H1 (cell line): ENCODE measurements at regions not wholly inside any gene's neighbourhood (a gene's known extent, or its start where the extent isn't known, plus 50 kb on each side); places are given as distances from the start of the nearest gene placed in this dataset.

Experiments
- CTCF ChIA-PET: fragments of 300-600 bp; sonication (Branson Sonifier 250); formaldehyde crosslinking; loops from one replicate; lab custom pipeline; 2021; ENCODE audit not compliant: partially characterized antibody; lab: Charles Lee
- POLR2A ChIA-PET: fragments of 300-600 bp; sonication (Branson Sonifier 250); formaldehyde crosslinking; loops from one replicate; lab custom pipeline; 2021; ENCODE audit warnings: inconsistent platforms; ENCODE audit not compliant: partially characterized antibody; lab: Charles Lee
- DNase-seq, 2 experiments: peaks; one replicate each; pipeline versions ENCODE4 v3.0.0 to v3.0.0-alpha.2; 2010 to 2022; ENCODE audit warnings: low spot score in 2 of 2, low read depth in 1 of 2, mixed read lengths in 1 of 2
- FAIRE-seq: peaks from 2 replicates; lab custom pipeline; 2011; peaks lifted over from hg19 to GRCh38; lab: Jason Lieb, UNC
- H2AFZ ChIP-seq: 2 replicates; pipeline ENCODE4 v1.8.1; 2012; ENCODE audit warnings: low read length, inconsistent platforms
- H2AK5ac ChIP-seq: 2 replicates; pipeline ENCODE4 v1.6.1; 2013; ENCODE audit warnings: low read depth, low read length
- H2BK120ac ChIP-seq: replicated peaks from 2 replicates; pipeline ENCODE3; 2013; ENCODE audit warnings: low read depth, low read length, inconsistent platforms
- H2BK12ac ChIP-seq: 2 replicates; pipeline ENCODE4 v1.6.1; 2013; ENCODE audit warnings: low read depth, low read length
- H2BK15ac ChIP-seq: 2 replicates; pipeline ENCODE4 v1.6.1; 2013; ENCODE audit warnings: low read length
- H2BK20ac ChIP-seq: 2 replicates; pipeline ENCODE4 v1.6.1; 2013; ENCODE audit warnings: low read length
- H2BK5ac ChIP-seq: 2 replicates; pipeline ENCODE4 v1.6.1; 2013; ENCODE audit warnings: low read depth, low read length
- H3K14ac ChIP-seq: 2 replicates; pipeline ENCODE4 v1.6.1; 2013; ENCODE audit warnings: inconsistent platforms; ENCODE audit not compliant: insufficient read length
- H3K18ac ChIP-seq: 2 replicates; pipeline ENCODE4 v1.6.1; 2013; ENCODE audit warnings: low read length; ENCODE audit errors: extremely low read depth
- H3K23ac ChIP-seq: 2 replicates; pipeline ENCODE4 v1.6.1; 2013; ENCODE audit warnings: inconsistent platforms; ENCODE audit not compliant: insufficient read length
- H3K23me2 ChIP-seq: 2 replicates; pipeline ENCODE4 v1.6.1; 2013; ENCODE audit warnings: low read depth, low read length
- H3K27ac ChIP-seq: 2 replicates; pipeline ENCODE4 v1.6.1; 2011; ENCODE audit warnings: low read depth, low read length, inconsistent platforms
- H3K27me3 ChIP-seq, 4 experiments: replicated peaks in 1 of 4; 1 replicate in 1 of 4; 2 replicates in 3 of 4; pipeline versions ENCODE4 v1.6.1 to v1.8.1; 2011 to 2013; ENCODE audit warnings: low read length in 3 of 4, mild to moderate bottlenecking in 3 of 4, inconsistent platforms in 2 of 4, mixed read lengths in 2 of 4, moderate library complexity in 1 of 4; ENCODE audit not compliant: control insufficient read depth in 3 of 4, insufficient read depth in 3 of 4; ENCODE audit errors: extremely low read depth in 1 of 4
- H3K36me3 ChIP-seq, 4 experiments: 2 replicates each; pipeline versions ENCODE4 v1.6.1 to v1.8.1; 2011 to 2013; ENCODE audit warnings: mild to moderate bottlenecking in 4 of 4, low read length in 3 of 4, moderate library complexity in 2 of 4, control low read depth in 1 of 4, inconsistent platforms in 1 of 4; ENCODE audit not compliant: insufficient read depth in 4 of 4, control insufficient read depth in 2 of 4
- H3K4ac ChIP-seq: replicated peaks from 2 replicates; pipeline ENCODE3; 2013; ENCODE audit warnings: low read length, low read depth, mixed read lengths, inconsistent platforms; ENCODE audit not compliant: insufficient read length
- H3K4me1 ChIP-seq, 4 experiments: replicated peaks in 1 of 4; 1 replicate in 1 of 4; 2 replicates in 3 of 4; pipeline versions ENCODE4 v1.6.1 to v1.8.1; 2011 to 2013; ENCODE audit warnings: low read length in 3 of 4, inconsistent platforms in 2 of 4, mixed read lengths in 1 of 4; ENCODE audit not compliant: insufficient read depth in 4 of 4, control insufficient read depth in 3 of 4
- H3K4me2 ChIP-seq, 2 experiments: 2 replicates each; pipeline versions ENCODE4 v1.6.1 to v1.8.1; 2011 to 2013; ENCODE audit warnings: low read depth in 2 of 2, low read length in 2 of 2, control low read depth in 1 of 2, inconsistent platforms in 1 of 2, mild to moderate bottlenecking in 1 of 2; ENCODE audit not compliant: insufficient read depth in 1 of 2
- H3K4me3 ChIP-seq, 4 experiments: fragments of 200-600, 300-600 bp in 1 of 4; sonication (generic), shearing (Covaris generic), sonication (Bioruptor Twin) in 1 of 4; 2 replicates each; pipeline versions ENCODE4 v1.5.1 to v1.8.1; 2011 to 2016; ENCODE audit warnings: low read length in 4 of 4, low read depth in 3 of 4, control low read depth in 2 of 4, inconsistent platforms in 2 of 4, mild to moderate bottlenecking in 2 of 4, mixed read lengths in 1 of 4, moderate library complexity in 1 of 4; ENCODE audit not compliant: insufficient read depth in 2 of 4; ENCODE audit errors: extremely low read depth in 1 of 4
- H3K56ac ChIP-seq: replicated peaks from 2 replicates; pipeline ENCODE3; 2013; ENCODE audit warnings: low read depth, mild to moderate bottlenecking, mixed read lengths, low read length, inconsistent platforms; ENCODE audit not compliant: insufficient read length
- H3K79me1 ChIP-seq: 2 replicates; pipeline ENCODE4 v1.6.1; 2013; ENCODE audit warnings: low read depth, low read length, control low read depth
- H3K79me2 ChIP-seq, 2 experiments: 2 replicates each; pipeline versions ENCODE4 v1.6.1 to v1.8.1; 2012 to 2013; ENCODE audit warnings: low read length in 2 of 2, mild to moderate bottlenecking in 2 of 2, inconsistent platforms in 1 of 2; ENCODE audit not compliant: insufficient read depth in 2 of 2, control insufficient read depth in 1 of 2
- H3K9ac ChIP-seq, 4 experiments: replicated peaks in 1 of 4; 1 replicate in 1 of 4; 2 replicates in 3 of 4; pipeline versions ENCODE4 v1.6.1 to v1.8.1; 2011 to 2013; ENCODE audit warnings: low read depth in 3 of 4, low read length in 3 of 4, control low read depth in 2 of 4, mild to moderate bottlenecking in 2 of 4, moderate library complexity in 2 of 4, inconsistent platforms in 1 of 4; ENCODE audit errors: extremely low read depth in 1 of 4
- H3K9me3 ChIP-seq, 2 experiments: 2 replicates each; pipeline versions ENCODE4 v1.6.1 to v1.8.1; 2012 to 2013; ENCODE audit warnings: mild to moderate bottlenecking in 2 of 2, moderate library complexity in 2 of 2, control low read depth in 1 of 2, inconsistent platforms in 1 of 2, low read depth in 1 of 2, low read length in 1 of 2, mixed read lengths in 1 of 2; ENCODE audit not compliant: insufficient read depth in 2 of 2
- H4K20me1 ChIP-seq, 2 experiments: replicated peaks in 1 of 2; 2 replicates each; pipeline versions ENCODE3 to v1.8.1; 2011 to 2013; ENCODE audit warnings: inconsistent platforms in 2 of 2, low read length in 2 of 2, mild to moderate bottlenecking in 1 of 2; ENCODE audit not compliant: insufficient read depth in 2 of 2, control insufficient read depth in 1 of 2
- H4K5ac ChIP-seq: 2 replicates; pipeline ENCODE4 v1.6.1; 2013; ENCODE audit warnings: low read length, low read depth, mixed read lengths, inconsistent platforms; ENCODE audit not compliant: insufficient read length
- H4K8ac ChIP-seq: 2 replicates; pipeline ENCODE4 v1.8.0; 2013; ENCODE audit warnings: mild to moderate bottlenecking, moderate library complexity, low read length, inconsistent platforms; ENCODE audit not compliant: insufficient read depth; ENCODE audit errors: extremely low read depth
- H4K91ac ChIP-seq: replicated peaks from 2 replicates; pipeline ENCODE3; 2013; ENCODE audit warnings: low read length, mixed read lengths, inconsistent platforms; ENCODE audit not compliant: insufficient read length
- BACH1 ChIP-seq: IDR thresholded peaks from 2 replicates; pipeline ENCODE4 v1.6.1; 2012; ENCODE audit warnings: low read length, improper control_type of control experiment
- MAFK ChIP-seq: IDR thresholded peaks from 2 replicates; pipeline ENCODE4 v1.6.1; 2012; ENCODE audit warnings: low read depth, mild to moderate bottlenecking, improper control_type of control experiment, low read length
- NRF1 ChIP-seq: IDR thresholded peaks from 2 replicates; pipeline ENCODE4 v1.6.1; 2011; ENCODE audit warnings: mild to moderate bottlenecking, low read depth, low read length, improper control_type of control experiment
- SAP30 ChIP-seq: fragments of 300-600 bp; sonication (generic); IDR thresholded peaks from 2 replicates; pipeline ENCODE4 v1.7.1; 2012; ENCODE audit warnings: low read length, moderate library complexity, mild to moderate bottlenecking, inconsistent platforms; ENCODE audit not compliant: insufficient read depth, insufficient replicate concordance
- SIN3A ChIP-seq, 2 experiments: IDR thresholded peaks in 1 of 2; conservative IDR thresholded peaks in 1 of 2; 2 replicates each; pipeline ENCODE4 v1.6.1; 2011 to 2012; ENCODE audit warnings: low read length in 2 of 2, improper control_type of control experiment in 1 of 2, low read depth in 1 of 2, mild to moderate bottlenecking in 1 of 2
- SP2 ChIP-seq: IDR thresholded peaks from 2 replicates; pipeline ENCODE4 v1.6.1; 2012; ENCODE audit warnings: mild to moderate bottlenecking, low read length, inconsistent platforms
- SRF ChIP-seq: IDR thresholded peaks from 2 replicates; pipeline ENCODE4 v1.6.1; 2011; ENCODE audit warnings: mild to moderate bottlenecking, low read depth, low read length, moderate library complexity
- TAF1 ChIP-seq: IDR thresholded peaks from 2 replicates; pipeline ENCODE4 v1.6.1; 2011; ENCODE audit warnings: mild to moderate bottlenecking, low read depth, low read length
- TCF12 ChIP-seq: IDR thresholded peaks from 2 replicates; pipeline ENCODE4 v1.6.1; 2011; ENCODE audit warnings: low read depth, mild to moderate bottlenecking, low read length
- TEAD4 ChIP-seq: IDR thresholded peaks from 2 replicates; pipeline ENCODE4 v1.6.1; 2012; ENCODE audit warnings: low read depth, low read length, inconsistent platforms, mixed read lengths
- WGBS, 2 experiments: shearing (Covaris generic) in 1 of 2; methylation state at CpG; one replicate each; pipeline versions ENCODE4 v1.1.6 to v1.1.7; 2013 to 2015; ENCODE audit warnings: low lambda C conversion rate in 2 of 2, mixed read lengths in 2 of 2, inconsistent platforms in 1 of 2, low coverage in 1 of 2, missing lambda C conversion rate in 1 of 2; ENCODE audit not compliant: insufficient replicate concordance in 2 of 2, insufficient coverage in 1 of 2, insufficient read length in 1 of 2; ENCODE audit errors: extremely low coverage in 1 of 2, missing lambda C conversion rate in 1 of 2; 5-methylcytosine and 5-hydroxymethylcytosine counted together
- TF ChIP-seq, protein P1 (sequence below): IDR thresholded peaks from 2 replicates; pipeline ENCODE4 v1.6.1; 2011; ENCODE audit warnings: low read depth, mild to moderate bottlenecking, low read length; ENCODE audit not compliant: insufficient read depth
- TF ChIP-seq, protein P2 (sequence below), 3 experiments: IDR thresholded peaks; 1 replicate in 2 of 3; 2 replicates in 1 of 3; pipeline versions ENCODE4 v1.5.1 to v1.6.1; 2011; ENCODE audit warnings: low read length in 3 of 3, mild to moderate bottlenecking in 3 of 3, inconsistent platforms in 2 of 3, low read depth in 1 of 3, moderate library complexity in 1 of 3; ENCODE audit not compliant: insufficient read depth in 1 of 3; ENCODE audit errors: control extremely low read depth in 1 of 3

DNA sequence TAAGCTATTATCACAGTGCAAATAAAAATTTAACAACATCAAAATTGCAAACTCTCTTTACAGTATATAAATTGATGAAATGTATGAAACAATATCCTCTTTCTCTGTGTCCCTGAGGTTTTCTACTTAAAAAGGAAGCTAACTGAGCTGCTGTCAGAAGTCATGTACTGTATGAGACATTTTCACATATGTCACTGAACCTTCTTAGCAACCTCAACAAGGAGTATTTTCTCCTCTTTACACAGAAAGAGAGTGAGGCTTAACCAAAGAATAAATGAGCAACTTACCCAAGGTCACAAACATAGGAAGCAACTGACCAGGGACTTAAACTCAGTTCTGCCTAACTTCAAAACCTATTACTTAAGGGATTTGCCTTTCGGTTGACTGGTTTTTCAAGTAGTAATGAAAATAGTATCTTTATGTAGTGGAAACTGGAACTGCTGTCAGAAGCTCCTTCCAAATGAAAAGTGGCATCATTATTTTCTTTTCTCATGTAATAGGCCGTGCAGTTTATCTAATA, 288.9 kb downstream of the LRRIQ3 start:
- H4K8ac ChIP-seq = no peak overlapping the region
- no peak overlapping the region for H4K5ac ChIP-seq
- no peaks in the 10 kb centered on the region for H3K79me1 ChIP-seq
- FAIRE-seq (no peak), DNase-seq (no peak)
- no peak overlapping the region for H3K23ac ChIP-seq
- H3K4me2 ChIP-seq = no peak overlapping the region
- 93% methylated on average over 2 of the region's 2 CpGs; no CpG with 5 or more reads in 1 of the 2 experiments for WGBS, 2 experiments
- no peaks in the 10 kb centered on the region for H3K4me1 ChIP-seq
- H2BK12ac ChIP-seq = no peak overlapping the region
- H3K9me3 ChIP-seq = peaks cover 11% of the 10 kb centered on the region in 2 experiments
- H3K4ac ChIP-seq = no peak overlapping the region
- H3K79me2 ChIP-seq = no peaks in the 10 kb centered on the region
- H3K23me2 ChIP-seq = no peaks in the 10 kb centered on the region
- no peak overlapping the region for H3K27ac ChIP-seq
- H3K18ac ChIP-seq = no peak overlapping the region
- ChIA-PET POLR2A (no interaction called here), CTCF (no interaction called here)
- H3K56ac ChIP-seq = no peak overlapping the region
- H4K20me1 ChIP-seq = no peaks in the 10 kb centered on the region
- 0 out of 2 replicates have a peak overlapping the region, but pooled peaks have one; percentile 86 for H2AFZ ChIP-seq
- H3K27me3 ChIP-seq = no peaks in the 10 kb centered on the region
- no peak overlapping the region for H3K9ac ChIP-seq
- no peak overlapping the region for H2BK120ac ChIP-seq
- H2BK20ac ChIP-seq = no peak overlapping the region
- no peak overlapping the region for H4K91ac ChIP-seq
- no peak overlapping the region for H3K4me3 ChIP-seq
- no peak overlapping the region for H2AK5ac ChIP-seq
- no peak overlapping the region for H3K14ac ChIP-seq
- no peak overlapping the region for H2BK15ac ChIP-seq
- H3K36me3 ChIP-seq = no peaks in the 10 kb centered on the region
- H2BK5ac ChIP-seq = no peak overlapping the region
- TF ChIP-seq SIN3A (conservative IDR thresholded peaks at IDR 0.05 in 1 of 2, IDR thresholded peaks at IDR 0.05 in 1 of 2; ENCODE audit: low read depth in 1 of 2, low read length in 2 of 2) (no peak), BACH1 (no peak), NRF1 (no peak), TAF1 (no peak), SRF (no peak), MAFK (no peak), TEAD4 (no peak), SAP30 (no peak), TCF12 (no peak), SP2 (no peak)
- TF ChIP-seq, protein P1, sequence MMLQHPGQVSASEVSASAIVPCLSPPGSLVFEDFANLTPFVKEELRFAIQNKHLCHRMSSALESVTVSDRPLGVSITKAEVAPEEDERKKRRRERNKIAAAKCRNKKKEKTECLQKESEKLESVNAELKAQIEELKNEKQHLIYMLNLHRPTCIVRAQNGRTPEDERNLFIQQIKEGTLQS = no peak
- TF ChIP-seq, protein P2, sequence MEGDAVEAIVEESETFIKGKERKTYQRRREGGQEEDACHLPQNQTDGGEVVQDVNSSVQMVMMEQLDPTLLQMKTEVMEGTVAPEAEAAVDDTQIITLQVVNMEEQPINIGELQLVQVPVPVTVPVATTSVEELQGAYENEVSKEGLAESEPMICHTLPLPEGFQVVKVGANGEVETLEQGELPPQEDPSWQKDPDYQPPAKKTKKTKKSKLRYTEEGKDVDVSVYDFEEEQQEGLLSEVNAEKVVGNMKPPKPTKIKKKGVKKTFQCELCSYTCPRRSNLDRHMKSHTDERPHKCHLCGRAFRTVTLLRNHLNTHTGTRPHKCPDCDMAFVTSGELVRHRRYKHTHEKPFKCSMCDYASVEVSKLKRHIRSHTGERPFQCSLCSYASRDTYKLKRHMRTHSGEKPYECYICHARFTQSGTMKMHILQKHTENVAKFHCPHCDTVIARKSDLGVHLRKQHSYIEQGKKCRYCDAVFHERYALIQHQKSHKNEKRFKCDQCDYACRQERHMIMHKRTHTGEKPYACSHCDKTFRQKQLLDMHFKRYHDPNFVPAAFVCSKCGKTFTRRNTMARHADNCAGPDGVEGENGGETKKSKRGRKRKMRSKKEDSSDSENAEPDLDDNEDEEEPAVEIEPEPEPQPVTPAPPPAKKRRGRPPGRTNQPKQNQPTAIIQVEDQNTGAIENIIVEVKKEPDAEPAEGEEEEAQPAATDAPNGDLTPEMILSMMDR (IDR thresholded peaks at IDR 0.05; ENCODE audit: control extremely low read depth in 1 of 3, insufficient read depth in 1 of 3, low read depth in 1 of 3, low read length in 3 of 3) = no peak
